ENCODE measurements at regions not wholly inside any gene's neighbourhood (a gene's known extent, or its start where the extent isn't known, plus 50 kb on each side); places are given as distances from the start of the nearest gene placed in this dataset.

- no peak overlapping the region for H3K4me3 ChIP-seq
- H3K36me3 ChIP-seq, result no peaks in the 10 kb centered on the region
- WGBS, 3 donors, result 17 to 48% (median 19%) methylated on average over 2 of the region's 2 CpGs
- TF ChIP-seq CTCF (IDR thresholded peaks at IDR 0.05), result no peak
- TF ChIP-seq EP300 (IDR thresholded peaks at IDR 0.05), result no peak
- no peak for TF ChIP-seq POLR2A (IDR thresholded peaks at IDR 0.05)
- intact Hi-C loops (cut with DNase I), result no loop called here
- no peaks in the 10 kb centered on the region for H3K4me1 ChIP-seq (ENCODE audit: insufficient read depth)
- no peaks in the 10 kb centered on the region for H3K9me3 ChIP-seq
- H3K27me3 ChIP-seq, result no peaks in the 10 kb centered on the region
- H3K27ac ChIP-seq, result no peak overlapping the region
- no peak for DNase-seq
Observed at GRCh38 chr17:70994194-70994593, 824.9 kb downstream of the KCNJ2 start.

GRCh38 chr17:70995997-70996396, 826.7 kb downstream of the KCNJ2 start:
- H3K9me3 ChIP-seq, result no peaks in the 10 kb centered on the region
- no peak overlapping the region for H3K4me3 ChIP-seq
- no peak for DNase-seq
- no peak for TF ChIP-seq POLR2A (IDR thresholded peaks at IDR 0.05)
- TF ChIP-seq CTCF (IDR thresholded peaks at IDR 0.05), result no peak
- no peak for TF ChIP-seq EP300 (IDR thresholded peaks at IDR 0.05)
- intact Hi-C loops (cut with DNase I), result no loop called here
- H3K4me1 ChIP-seq (ENCODE audit: insufficient read depth), result no peaks in the 10 kb centered on the region
- H3K36me3 ChIP-seq, result no peaks in the 10 kb centered on the region
- no peak overlapping the region for H3K27ac ChIP-seq
- no peaks in the 10 kb centered on the region for H3K27me3 ChIP-seq

- Histone ChIP-seq H3K4me1 (ENCODE audit: insufficient read depth) (no peaks in the 10 kb centered on the region), H3K27me3 (no peaks in the 10 kb centered on the region), H3K27ac (no peak overlapping the region), H3K9me3 (no peaks in the 10 kb centered on the region), H3K4me3 (no peak overlapping the region), H3K36me3 (no peaks in the 10 kb centered on the region)
- no peak for DNase-seq
- TF ChIP-seq EP300 (IDR thresholded peaks at IDR 0.05) (no peak), POLR2A (IDR thresholded peaks at IDR 0.05) (no peak), CTCF (IDR thresholded peaks at IDR 0.05) (no peak)
- WGBS, 3 donors, result 64 to 67% (median 67%) methylated on average over 12 of the region's 12 CpGs
- intact Hi-C loops (cut with DNase I), result no loop called here
Observed at GRCh38 chr17:71003736-71004135, 834.4 kb downstream of the KCNJ2 start.

GRCh38 chr17:71004413-71004812, 835.1 kb downstream of the KCNJ2 start:
- H3K4me3 ChIP-seq, result no peak overlapping the region
- H3K4me1 ChIP-seq (ENCODE audit: insufficient read depth), result no peaks in the 10 kb centered on the region
- TF ChIP-seq EP300 (IDR thresholded peaks at IDR 0.05) (no peak), CTCF (IDR thresholded peaks at IDR 0.05) (no peak), POLR2A (IDR thresholded peaks at IDR 0.05) (no peak)
- H3K36me3 ChIP-seq, result no peaks in the 10 kb centered on the region
- H3K9me3 ChIP-seq, result no peaks in the 10 kb centered on the region
- no peak overlapping the region for H3K27ac ChIP-seq
- WGBS, 3 donors, result 75 to 77% (median 76%) methylated on average over 6 of the region's 6 CpGs
- no peak for DNase-seq
- H3K27me3 ChIP-seq, result no peaks in the 10 kb centered on the region
- intact Hi-C loops (cut with DNase I), result no loop called here

GRCh38 chr17:71011391-71011790, 842.1 kb downstream of the KCNJ2 start:
- intact Hi-C loops (cut with DNase I), result no loop called here
- H3K4me3 ChIP-seq, result no peak overlapping the region
- no peaks in the 10 kb centered on the region for H3K9me3 ChIP-seq
- TF ChIP-seq CTCF (IDR thresholded peaks at IDR 0.05) (no peak), POLR2A (IDR thresholded peaks at IDR 0.05) (no peak), EP300 (IDR thresholded peaks at IDR 0.05) (no peak)
- no peaks in the 10 kb centered on the region for H3K36me3 ChIP-seq
- no peaks in the 10 kb centered on the region for H3K27me3 ChIP-seq
- WGBS, 3 donors, result 18 to 29% (median 27%) methylated on average over 4 of the region's 4 CpGs
- DNase-seq, result no peak
- no peak overlapping the region for H3K27ac ChIP-seq
- no peaks in the 10 kb centered on the region for H3K4me1 ChIP-seq (ENCODE audit: insufficient read depth)

Data from ovary (tissue), 7 donors.